ENCODE measurements at regions not wholly inside any gene's neighbourhood (a gene's known extent, or its start where the extent isn't known, plus 50 kb on each side); places are given as distances from the start of the nearest gene placed in this dataset.

DNA sequence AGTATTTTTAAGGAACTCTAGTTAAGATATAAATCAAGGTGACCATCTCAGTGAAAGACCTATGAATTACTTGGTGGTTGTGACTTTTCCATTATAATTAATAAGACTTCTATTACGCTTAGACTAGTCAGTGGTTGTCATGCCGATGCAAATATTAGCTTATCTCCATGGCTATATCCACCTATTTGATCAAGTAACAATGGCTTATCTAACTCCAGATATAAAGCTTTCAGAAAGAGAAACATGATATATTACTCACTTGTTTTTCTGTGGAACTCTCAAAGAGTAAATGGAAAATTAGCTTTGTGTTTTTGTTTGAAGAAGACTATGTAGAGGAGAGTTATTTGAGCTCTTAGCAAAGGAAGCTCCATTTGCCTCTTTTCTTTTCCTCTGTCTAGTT lies 323.8 kb upstream of the DCN start:
- TF ChIP-seq, protein P1, sequence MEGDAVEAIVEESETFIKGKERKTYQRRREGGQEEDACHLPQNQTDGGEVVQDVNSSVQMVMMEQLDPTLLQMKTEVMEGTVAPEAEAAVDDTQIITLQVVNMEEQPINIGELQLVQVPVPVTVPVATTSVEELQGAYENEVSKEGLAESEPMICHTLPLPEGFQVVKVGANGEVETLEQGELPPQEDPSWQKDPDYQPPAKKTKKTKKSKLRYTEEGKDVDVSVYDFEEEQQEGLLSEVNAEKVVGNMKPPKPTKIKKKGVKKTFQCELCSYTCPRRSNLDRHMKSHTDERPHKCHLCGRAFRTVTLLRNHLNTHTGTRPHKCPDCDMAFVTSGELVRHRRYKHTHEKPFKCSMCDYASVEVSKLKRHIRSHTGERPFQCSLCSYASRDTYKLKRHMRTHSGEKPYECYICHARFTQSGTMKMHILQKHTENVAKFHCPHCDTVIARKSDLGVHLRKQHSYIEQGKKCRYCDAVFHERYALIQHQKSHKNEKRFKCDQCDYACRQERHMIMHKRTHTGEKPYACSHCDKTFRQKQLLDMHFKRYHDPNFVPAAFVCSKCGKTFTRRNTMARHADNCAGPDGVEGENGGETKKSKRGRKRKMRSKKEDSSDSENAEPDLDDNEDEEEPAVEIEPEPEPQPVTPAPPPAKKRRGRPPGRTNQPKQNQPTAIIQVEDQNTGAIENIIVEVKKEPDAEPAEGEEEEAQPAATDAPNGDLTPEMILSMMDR (IDR thresholded peaks at IDR 0.05), result no peak
- TF ChIP-seq POLR2A (IDR thresholded peaks at IDR 0.05), result no peak

All from heart left ventricle (tissue), 13 donors.